OCI-LY3 (cell line): ENCODE measurements at regions not wholly inside any gene's neighbourhood (a gene's known extent, or its start where the extent isn't known, plus 50 kb on each side); places are given as distances from the start of the nearest gene placed in this dataset.

Source experiments
- CTCF ChIP-seq: fragments of 200-600, 300-600 bp; sonication (generic); IDR thresholded peaks from 2 replicates; pipeline ENCODE4 v1.5.1; 2014; ENCODE audit warnings: antibody characterized with exemption, low read length, low read depth
- EZH2phosphoT487 ChIP-seq: fragments of 200-600 bp; shearing (Covaris generic); IDR thresholded peaks from 2 replicates; pipeline ENCODE4 v1.6.1; 2018; ENCODE audit warnings: antibody characterized with exemption, mixed run types, low read depth

- TF ChIP-seq EZH2phosphoT487 (no peak), CTCF (no peak)
Measured at GRCh38 chr3:144677103-144677502, 705.5 kb downstream of the DIPK2A start.
